Stimulated activated CD4-positive, alpha-beta T cell treated with anti-CD3 and anti-CD28 coated beads, Interleukin-1b, Interleukin-23, amount 100 ng/mL, for 24 hours (primary cell): ENCODE measurements at regions not wholly inside any gene's neighbourhood (a gene's known extent, or its start where the extent isn't known, plus 50 kb on each side); places are given as distances from the start of the nearest gene placed in this dataset.
"Not testable (repeated sequence)": the region's sequence is repeated elsewhere in the genome, so short reads cannot be mapped to it uniquely, and the experiment has no call there.

Experiments used
- DNase-seq, 4 experiments: peaks; one replicate each; pipeline ENCODE4 v3.0.0-alpha.2; 2020; ENCODE audit warnings: low read depth in 4 of 4, low spot score in 1 of 4

GRCh38 chr18:8499810-8500675, 109.2 kb upstream of the RAB12 start:
- DNase-seq = no peak

GRCh38 chr18:8501044-8501443, 108.2 kb upstream of the RAB12 start:
- DNase-seq = no peak

GRCh38 chr18:8503248-8503647, 106.0 kb upstream of the RAB12 start:
- DNase-seq = no peak

GRCh38 chr18:8504424-8504823, 104.8 kb upstream of the RAB12 start:
- DNase-seq = no peak

GRCh38 chr18:8504880-8505435, 104.3 kb upstream of the RAB12 start:
- DNase-seq = no peak

- no peak for DNase-seq
Measured at GRCh38 chr18:8506251-8507049, 102.8 kb upstream of the RAB12 start.

GRCh38 chr18:8507361-8507760, 101.9 kb upstream of the RAB12 start:
- no peak for DNase-seq

- DNase-seq = no peak
Measured at GRCh38 chr18:8507915-8508705, 101.1 kb upstream of the RAB12 start.

GRCh38 chr18:8513249-8513648, 96.0 kb upstream of the RAB12 start:
- no peak for DNase-seq

GRCh38 chr18:8514409-8514808, 94.8 kb upstream of the RAB12 start:
- DNase-seq = no peak

- DNase-seq = no peak
Measured at GRCh38 chr18:8515142-8515865, 93.9 kb upstream of the RAB12 start.

GRCh38 chr18:8516371-8517250, 92.6 kb upstream of the RAB12 start:
- no peak for DNase-seq

GRCh38 chr18:8517276-8517675, 92.0 kb upstream of the RAB12 start:
- DNase-seq = no peak

- no peak for DNase-seq
Measured at GRCh38 chr18:8519102-8519501, 90.1 kb upstream of the RAB12 start.

GRCh38 chr18:8520266-8520665, 89.0 kb upstream of the RAB12 start:
- no peak for DNase-seq

GRCh38 chr18:8522756-8523155, 86.5 kb upstream of the RAB12 start:
- DNase-seq = no peak

GRCh38 chr18:8525692-8526091, 83.5 kb upstream of the RAB12 start:
- no peak for DNase-seq

- no peak for DNase-seq
Measured at GRCh38 chr18:8526332-8526731, 82.9 kb upstream of the RAB12 start.

GRCh38 chr18:8529609-8530008, 79.6 kb upstream of the RAB12 start:
- DNase-seq = no peak

- DNase-seq = not testable (repeated sequence)
Measured at GRCh38 chr18:8531084-8531483, 78.2 kb upstream of the RAB12 start.
